ENCODE measurements at regions not wholly inside any gene's neighbourhood (a gene's known extent, or its start where the extent isn't known, plus 50 kb on each side); places are given as distances from the start of the nearest gene placed in this dataset.

DNA sequence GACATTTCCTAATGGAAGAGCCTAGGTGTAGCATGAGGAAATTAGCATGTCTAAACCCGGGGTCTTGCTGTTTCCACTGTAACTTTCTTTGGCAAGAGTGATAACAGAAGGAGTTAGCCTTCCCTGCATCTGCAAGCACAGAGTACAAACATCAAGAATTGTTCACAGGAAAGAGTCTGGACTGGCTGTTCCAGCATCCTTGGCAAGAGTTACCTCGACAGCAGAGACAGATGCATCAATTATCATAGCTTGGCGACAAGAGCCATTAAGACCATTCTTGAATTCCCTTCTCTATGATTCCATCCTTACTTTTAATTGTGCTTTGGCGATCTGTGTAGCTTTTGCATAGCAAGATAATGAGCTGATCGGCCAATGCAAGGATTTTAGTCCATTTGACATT is 82.8 kb upstream of the RALGPS2 start:
- TF ChIP-seq, protein P1, sequence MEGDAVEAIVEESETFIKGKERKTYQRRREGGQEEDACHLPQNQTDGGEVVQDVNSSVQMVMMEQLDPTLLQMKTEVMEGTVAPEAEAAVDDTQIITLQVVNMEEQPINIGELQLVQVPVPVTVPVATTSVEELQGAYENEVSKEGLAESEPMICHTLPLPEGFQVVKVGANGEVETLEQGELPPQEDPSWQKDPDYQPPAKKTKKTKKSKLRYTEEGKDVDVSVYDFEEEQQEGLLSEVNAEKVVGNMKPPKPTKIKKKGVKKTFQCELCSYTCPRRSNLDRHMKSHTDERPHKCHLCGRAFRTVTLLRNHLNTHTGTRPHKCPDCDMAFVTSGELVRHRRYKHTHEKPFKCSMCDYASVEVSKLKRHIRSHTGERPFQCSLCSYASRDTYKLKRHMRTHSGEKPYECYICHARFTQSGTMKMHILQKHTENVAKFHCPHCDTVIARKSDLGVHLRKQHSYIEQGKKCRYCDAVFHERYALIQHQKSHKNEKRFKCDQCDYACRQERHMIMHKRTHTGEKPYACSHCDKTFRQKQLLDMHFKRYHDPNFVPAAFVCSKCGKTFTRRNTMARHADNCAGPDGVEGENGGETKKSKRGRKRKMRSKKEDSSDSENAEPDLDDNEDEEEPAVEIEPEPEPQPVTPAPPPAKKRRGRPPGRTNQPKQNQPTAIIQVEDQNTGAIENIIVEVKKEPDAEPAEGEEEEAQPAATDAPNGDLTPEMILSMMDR (IDR thresholded peaks at IDR 0.05), result no peak
- no peak for TF ChIP-seq EZH2 (IDR thresholded peaks at IDR 0.05)
